HepG2 (cell line): ENCODE measurements at regions not wholly inside any gene's neighbourhood (a gene's known extent, or its start where the extent isn't known, plus 50 kb on each side); places are given as distances from the start of the nearest gene placed in this dataset.

Source experiments
- ATAC-seq: fragments of 200-7000 bp; cut with Tn5 transposase; 3 replicates; pipeline ENCODE4 v1.9.1; 2020; ENCODE audit warnings: mild to moderate bottlenecking, moderate library complexity
- BruUV-seq: library from RNA; stranded (reverse); fragments of 400-500 nt; replicated peaks from 2 replicates; lab custom pipeline; 2021; lab: Mats Ljungman, UMichigan
- CTCF ChIA-PET: fragments of 300-600 bp; formaldehyde crosslinking; extraction: SDS; loops from one replicate; lab custom pipeline; 2021; ENCODE audit warnings: low total read pairs, inconsistent platforms, low intra/inter-chr PET ratio; lab: Yijun Ruan, JAX
- POLR2A ChIA-PET: fragments of 350-600 bp; sonication (Branson Sonifier 250); formaldehyde crosslinking; loops from one replicate; lab custom pipeline; 2020; ENCODE audit warnings: antibody characterized with exemption, inconsistent platforms; lab: Yijun Ruan, JAX
- DNase-seq: peaks from one replicate; pipeline ENCODE4 v3.0.0-alpha.2; 2015; ENCODE audit warnings: low spot score
- FAIRE-seq: peaks from 3 replicates; lab custom pipeline; 2011; peaks lifted over from hg19 to GRCh38; lab: Jason Lieb, UNC
- H2AFZ ChIP-seq: one replicate; pipeline ENCODE4 v1.6.1; 2011; ENCODE audit warnings: low read length, inconsistent platforms
- H3K27ac ChIP-seq: fragments of 300-600 bp; 3 replicates; pipeline ENCODE4 v1.8.0; 2011; ENCODE audit warnings: mixed run types, mild to moderate bottlenecking, mixed read lengths, low read length, inconsistent platforms; ENCODE audit not compliant: insufficient read depth; ENCODE audit errors: extremely low read length
- H3K27me3 ChIP-seq, 2 experiments: fragments of 200-600 bp in 1 of 2; 2 replicates in 1 of 2; 3 replicates in 1 of 2; pipeline versions ENCODE4 v1.6.0 to v1.8.0; 2011; ENCODE audit warnings: low read length in 2 of 2, mild to moderate bottlenecking in 2 of 2, moderate library complexity in 2 of 2, inconsistent platforms in 1 of 2; ENCODE audit not compliant: insufficient read depth in 2 of 2, control insufficient read depth in 1 of 2
- H3K36me3 ChIP-seq, 2 experiments: fragments of 200-600 bp in 1 of 2; replicated peaks in 1 of 2; 2 replicates in 1 of 2; 3 replicates in 1 of 2; pipeline versions ENCODE4 v1.5.1 to v1.8.0; 2011; ENCODE audit warnings: low read length in 2 of 2, inconsistent platforms in 1 of 2; ENCODE audit not compliant: insufficient read depth in 2 of 2, control insufficient read depth in 1 of 2
- H3K4me1 ChIP-seq: 2 replicates; pipeline ENCODE4 v1.5.1; 2012; ENCODE audit warnings: low read length, inconsistent platforms; ENCODE audit not compliant: insufficient read depth
- H3K4me2 ChIP-seq: 2 replicates; pipeline ENCODE4 v1.6.0; 2011; ENCODE audit warnings: low read depth, low read length, inconsistent platforms
- H3K4me3 ChIP-seq, 3 experiments: fragments of 200-600 bp in 1 of 3; sonication (generic), shearing (Covaris generic) in 1 of 3; replicated peaks in 1 of 3; 2 replicates each; pipeline ENCODE4 v1.5.1; 2011 to 2016; ENCODE audit warnings: low read length in 3 of 3, inconsistent platforms in 2 of 3, low read depth in 2 of 3, mild to moderate bottlenecking in 2 of 3, control low read depth in 1 of 3, mixed read lengths in 1 of 3; ENCODE audit not compliant: insufficient read depth in 1 of 3
- H3K79me2 ChIP-seq: one replicate; pipeline ENCODE4 v1.6.1; 2011; ENCODE audit warnings: low read length, inconsistent platforms; ENCODE audit not compliant: insufficient read depth
- H3K9ac ChIP-seq: 2 replicates; pipeline ENCODE4 v1.6.0; 2011; ENCODE audit warnings: mild to moderate bottlenecking, low read depth, low read length, inconsistent platforms; ENCODE audit not compliant: insufficient read depth
- H3K9me3 ChIP-seq: 2 replicates; pipeline ENCODE4 v1.5.1; 2012; ENCODE audit warnings: mild to moderate bottlenecking, low read length
- H4K20me1 ChIP-seq: 2 replicates; pipeline ENCODE4 v1.6.0; 2011; ENCODE audit warnings: inconsistent platforms, mild to moderate bottlenecking, low read length, moderate library complexity; ENCODE audit not compliant: insufficient read depth
- ARNT ChIP-seq: fragments of 450-650 bp; IDR thresholded peaks from 2 replicates; pipeline ENCODE4 v1.6.1; 2017
- CHD4 ChIP-seq: fragments of 200-600 bp; sonication (generic); IDR thresholded peaks from 2 replicates; pipeline ENCODE4 v1.7.0; 2017; ENCODE audit warnings: mild to moderate bottlenecking, low read length, borderline replicate concordance
- DMAP1 ChIP-seq: IDR thresholded peaks from 2 replicates; pipeline ENCODE4 v1.6.1; 2016
- EP300 ChIP-seq, 3 experiments: sonication (generic) in 1 of 3; formaldehyde crosslinking in 1 of 3; IDR thresholded peaks; 2 replicates each; pipeline versions ENCODE4 v1.5.1 to v1.6.1; 2011 to 2020; ENCODE audit warnings: low read depth in 2 of 3, low read length in 2 of 3, borderline replicate concordance in 1 of 3, improper control_type of control experiment in 1 of 3, mild to moderate bottlenecking in 1 of 3, missing genetic modification reagents in 1 of 3, moderate library complexity in 1 of 3
- ERF ChIP-seq: IDR thresholded peaks from 2 replicates; pipeline ENCODE4 v1.6.1; 2018; ENCODE audit warnings: missing biosample characterization, missing genetic modification reagents
- ISL2 ChIP-seq: sonication (generic); formaldehyde crosslinking; IDR thresholded peaks from 2 replicates; pipeline ENCODE4 v1.5.0; 2020; ENCODE audit warnings: missing genetic modification reagents
- MATR3 ChIP-seq: sonication (generic); formaldehyde crosslinking; IDR thresholded peaks from 2 replicates; pipeline ENCODE4 v1.4.0; 2020; ENCODE audit warnings: missing genetic modification reagents
- RBFOX2 ChIP-seq: fragments of 200-400 bp; formaldehyde crosslinking; IDR thresholded peaks from 2 replicates; pipeline ENCODE4 v1.6.1; 2017; ENCODE audit warnings: low read depth, mild to moderate bottlenecking, low read length
- SALL2 ChIP-seq: sonication (generic); formaldehyde crosslinking; IDR thresholded peaks from 2 replicates; pipeline ENCODE4 v1.8.1; 2023; ENCODE audit warnings: mild to moderate bottlenecking, missing genetic modification reagents, inconsistent platforms
- SAP130 ChIP-seq: IDR thresholded peaks from 2 replicates; pipeline ENCODE4 v1.6.1; 2016; ENCODE audit warnings: low read depth
- TEAD3 ChIP-seq: optimal IDR thresholded peaks from 2 replicates; pipeline ENCODE3; 2016; ENCODE audit warnings: borderline replicate concordance
- TGIF2 ChIP-seq: IDR thresholded peaks from 2 replicates; pipeline ENCODE4 v1.6.1; 2016; ENCODE audit warnings: control low read depth, missing compliant biosample characterization
- ZNF251 ChIP-seq: sonication (generic); formaldehyde crosslinking; IDR thresholded peaks from 2 replicates; pipeline ENCODE4 v1.9.0; 2021; ENCODE audit warnings: mild to moderate bottlenecking, missing genetic modification reagents
- ZNF331 ChIP-seq: sonication (generic); formaldehyde crosslinking; IDR thresholded peaks from 2 replicates; pipeline ENCODE4 v1.4.0; 2020; ENCODE audit warnings: missing genetic modification reagents
- ZNF343 ChIP-seq: sonication (generic); formaldehyde crosslinking; IDR thresholded peaks from 2 replicates; pipeline ENCODE4 v1.4.0; 2020; ENCODE audit warnings: mild to moderate bottlenecking, missing genetic modification reagents
- ZNF441 ChIP-seq: sonication (generic); formaldehyde crosslinking; IDR thresholded peaks from 2 replicates; pipeline ENCODE4 v1.7.0; 2021; ENCODE audit warnings: missing genetic modification reagents, borderline replicate concordance
- ZNF550 ChIP-seq: sonication (generic); formaldehyde crosslinking; IDR thresholded peaks from 2 replicates; pipeline ENCODE4 v1.4.0; 2020; ENCODE audit warnings: mild to moderate bottlenecking, missing genetic modification reagents, borderline replicate concordance
- ZNF576 ChIP-seq: sonication (generic); formaldehyde crosslinking; IDR thresholded peaks from 2 replicates; pipeline ENCODE4 v1.4.0; 2020; ENCODE audit warnings: mild to moderate bottlenecking, missing genetic modification reagents
- ZNF879 ChIP-seq: sonication (generic); formaldehyde crosslinking; IDR thresholded peaks from 2 replicates; pipeline ENCODE4 v1.8.1; 2023; ENCODE audit warnings: missing genetic modification reagents
- ZSCAN25 ChIP-seq: sonication (generic); formaldehyde crosslinking; IDR thresholded peaks from 2 replicates; pipeline ENCODE4 v1.8.0; 2022; ENCODE audit warnings: mild to moderate bottlenecking, missing genetic modification reagents
- WGBS: methylation state at CpG from one replicate; pipeline ENCODE4 v1.1.6; 2017; ENCODE audit warnings: low lambda C conversion rate; 5-methylcytosine and 5-hydroxymethylcytosine counted together
- in situ Hi-C: cut with HindIII; loops from 2 replicates; pipeline ENCODE4 v1.10.0; 2017; ENCODE audit warnings: low pct_unique_long_range_greater_than_20kb; ENCODE audit not compliant: extremely low pct_ligation_motif_present
- intact Hi-C: fragments of 100-400 bp; cut with micrococcal nuclease; formaldehyde crosslinking; loops from one replicate; pipeline ENCODE4 v1.10.0; 2022; ENCODE audit not compliant: unreplicated experiment
- TF ChIP-seq, protein P1 (sequence below): IDR thresholded peaks from 2 replicates; pipeline ENCODE4 v1.6.1; 2012; ENCODE audit warnings: low read depth, low read length, improper control_type of control experiment

DNA sequence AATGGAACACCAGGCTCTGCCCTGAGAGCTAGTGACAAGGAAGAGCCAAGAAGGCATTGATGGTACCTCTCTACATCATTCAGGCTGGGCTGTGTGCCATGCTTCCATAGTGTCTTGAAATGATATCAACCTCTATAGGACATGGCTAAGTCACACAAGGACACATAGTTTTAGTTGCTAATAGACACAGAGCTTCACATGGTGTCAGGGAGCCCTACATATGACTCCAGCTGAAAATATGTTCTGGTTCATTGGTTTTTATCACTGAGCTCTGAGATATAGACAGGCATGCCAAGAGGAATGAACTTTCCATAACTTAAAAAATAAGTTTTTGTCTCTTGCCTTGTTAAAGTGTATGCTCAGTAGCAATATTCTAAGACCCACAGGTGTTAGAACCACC is 72.1 kb upstream of the PRKG2 start (continued):
- TF ChIP-seq ZSCAN25 (CRISPR knock-in tag) (no peak), ERF (no peak), TEAD3 (CRISPR knock-in tag) (no peak), ZNF879 (no peak), DMAP1 (no peak)
- TF ChIP-seq, all 625 proteins: peak for 0

DNA sequence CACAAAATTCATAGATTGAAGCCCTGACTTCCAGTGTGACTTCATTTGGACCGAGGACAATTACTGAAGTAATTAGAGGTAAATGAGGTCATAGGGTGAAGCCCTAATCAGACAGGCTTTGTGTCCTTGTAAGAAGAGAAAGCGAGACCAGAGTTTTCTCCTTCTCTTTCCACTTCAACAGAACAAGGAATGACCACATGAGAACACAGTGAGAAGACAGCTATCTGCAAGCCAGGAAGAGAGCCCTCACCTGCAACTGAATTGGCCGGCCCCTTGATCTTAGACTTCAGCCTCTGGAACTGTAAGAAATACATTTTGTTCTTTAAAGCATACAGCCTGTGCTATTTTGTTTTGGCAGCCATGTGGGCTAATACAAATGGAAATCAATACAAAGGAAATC is 67.1 kb upstream of the PRKG2 start:
- Histone ChIP-seq H2AFZ (no peak overlapping the region), H4K20me1 (no peaks in the 10 kb centered on the region), H3K4me2 (no peak overlapping the region), H3K9me3 (no peaks in the 10 kb centered on the region), H3K79me2 (no peaks in the 10 kb centered on the region), H3K36me3 (no peaks in the 10 kb centered on the region), H3K4me1 (no peaks in the 10 kb centered on the region), H3K9ac (no peak overlapping the region), H3K4me3 (no peak overlapping the region), H3K27me3 (no peaks in the 10 kb centered on the region), H3K27ac (no peak overlapping the region)
- BruUV-seq, result no TSS peak
- no peak for TF ChIP-seq SAP130 (CRISPR knock-in tag)
- TF ChIP-seq TGIF2 (CRISPR knock-in tag), result no peak
- TF ChIP-seq ZNF550, result no peak
- no peak for TF ChIP-seq ISL2 (CRISPR knock-in tag)
- TF ChIP-seq ZNF441 (CRISPR knock-in tag), result no peak
- intact Hi-C loops, result no loop called here
- 0% methylated on average over 3 of the region's 3 CpGs for WGBS
- in situ Hi-C loops, result no loop called here
- ChIA-PET CTCF (no interaction called here), POLR2A (no interaction called here)
- FAIRE-seq (no peak), ATAC-seq (no peak), DNase-seq (no peak)

GRCh38 chr4:81274460-81274859 is 59.4 kb upstream of the PRKG2 start:
- intact Hi-C loops (no loop called here), in situ Hi-C loops (no loop called here)
- DNase-seq (no peak), FAIRE-seq (no peak), ATAC-seq (no peak)
- Histone ChIP-seq H3K27me3 (no peaks in the 10 kb centered on the region), H3K27ac (no peak overlapping the region), H3K9ac (no peak overlapping the region), H3K79me2 (no peaks in the 10 kb centered on the region), H3K4me2 (no peak overlapping the region), H3K4me1 (no peaks in the 10 kb centered on the region), H3K36me3 (no peaks in the 10 kb centered on the region), H3K4me3 (no peak overlapping the region), H3K9me3 (peaks cover 11% of the 10 kb centered on the region; the same call in 1 of the 2 replicates), H2AFZ (no peak overlapping the region), H4K20me1 (no peaks in the 10 kb centered on the region)
- WGBS, result 0% methylated on average over 1 of the region's 1 CpG
- BruUV-seq, result no TSS peak
- CTCF ChIA-PET, result no interaction called here
- POLR2A ChIA-PET, result no interaction called here
- TF ChIP-seq RBFOX2 (no peak), ZNF343 (CRISPR knock-in tag) (no peak), SALL2 (CRISPR knock-in tag) (no peak), ARNT (no peak), CHD4 (no peak), EP300 (IDR thresholded peaks at IDR 0.05; ENCODE audit: low read depth in 2 of 2, low read length in 2 of 2) (no peak), EP300 (CRISPR knock-in tag; IDR thresholded peaks at IDR 0.05; ENCODE audit: borderline replicate concordance) (no peak), ZNF576 (CRISPR knock-in tag) (no peak), ZNF331 (CRISPR knock-in tag) (no peak), MATR3 (CRISPR knock-in tag) (no peak), ZNF251 (CRISPR knock-in tag) (no peak)
- TF ChIP-seq, protein P1, sequence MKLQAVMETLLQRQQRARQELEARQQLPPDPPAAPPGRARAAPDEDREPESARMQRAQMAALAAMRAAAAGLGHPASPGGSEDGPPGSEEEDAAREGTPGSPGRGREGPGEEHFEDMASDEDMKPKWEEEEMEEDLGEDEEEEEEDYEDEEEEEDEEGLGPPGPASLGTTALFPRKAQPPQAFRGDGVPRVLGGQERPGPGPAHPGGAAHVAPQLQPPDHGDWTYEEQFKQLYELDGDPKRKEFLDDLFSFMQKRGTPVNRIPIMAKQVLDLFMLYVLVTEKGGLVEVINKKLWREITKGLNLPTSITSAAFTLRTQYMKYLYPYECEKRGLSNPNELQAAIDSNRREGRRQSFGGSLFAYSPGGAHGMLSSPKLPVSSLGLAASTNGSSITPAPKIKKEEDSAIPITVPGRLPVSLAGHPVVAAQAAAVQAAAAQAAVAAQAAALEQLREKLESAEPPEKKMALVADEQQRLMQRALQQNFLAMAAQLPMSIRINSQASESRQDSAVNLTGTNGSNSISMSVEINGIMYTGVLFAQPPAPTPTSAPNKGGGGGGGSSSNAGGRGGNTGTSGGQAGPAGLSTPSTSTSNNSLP, result no peak
